ENCODE measurements at regions not wholly inside any gene's neighbourhood (a gene's known extent, or its start where the extent isn't known, plus 50 kb on each side); places are given as distances from the start of the nearest gene placed in this dataset.
"Not testable (repeated sequence)": the region's sequence is repeated elsewhere in the genome, so short reads cannot be mapped to it uniquely, and the experiment has no call there.

GRCh38 chr4:73671348-73671747 lies 51.1 kb upstream of the RASSF6 start:
- H3K4me3 ChIP-seq (ENCODE audit: low read depth, low read length); H3K79me2 ChIP-seq (ENCODE audit: control insufficient read depth, insufficient read depth, low read length, unreplicated experiment); H3K27me3 ChIP-seq (ENCODE audit: insufficient read depth, low read length); H2AFZ ChIP-seq (ENCODE audit: low read length, unreplicated experiment); H3K36me3 ChIP-seq (ENCODE audit: insufficient read depth, low read length); H3K4me1 ChIP-seq (ENCODE audit: control insufficient read depth, insufficient read depth, low read length, unreplicated experiment); H3K27ac ChIP-seq (ENCODE audit: low read depth, low read length): not testable (repeated sequence)

- H3K27ac ChIP-seq (ENCODE audit: low read depth, low read length), result no peak overlapping the region
- peaks cover 18% of the 10 kb centered on the region for H3K4me1 ChIP-seq (ENCODE audit: control insufficient read depth, insufficient read depth, low read length, unreplicated experiment)
- no peaks in the 10 kb centered on the region for H3K27me3 ChIP-seq (ENCODE audit: insufficient read depth, low read length)
- no peaks in the 10 kb centered on the region for H3K79me2 ChIP-seq (ENCODE audit: control insufficient read depth, insufficient read depth, low read length, unreplicated experiment)
- H3K36me3 ChIP-seq (ENCODE audit: insufficient read depth, low read length), result no peaks in the 10 kb centered on the region
- H2AFZ ChIP-seq (ENCODE audit: low read length, unreplicated experiment), result no peak overlapping the region
- H3K4me3 ChIP-seq (ENCODE audit: low read depth, low read length), result no peak overlapping the region
Observed at GRCh38 chr4:73673286-73673685, 53.0 kb upstream of the RASSF6 start.

- peaks cover 23% of the 10 kb centered on the region for H3K4me1 ChIP-seq (ENCODE audit: control insufficient read depth, insufficient read depth, low read length, unreplicated experiment)
- no peak overlapping the region for H3K27ac ChIP-seq (ENCODE audit: low read depth, low read length)
- no peaks in the 10 kb centered on the region for H3K27me3 ChIP-seq (ENCODE audit: insufficient read depth, low read length)
- H3K4me3 ChIP-seq (ENCODE audit: low read depth, low read length), result no peak overlapping the region
- no peak overlapping the region for H2AFZ ChIP-seq (ENCODE audit: low read length, unreplicated experiment)
- H3K36me3 ChIP-seq (ENCODE audit: insufficient read depth, low read length), result no peaks in the 10 kb centered on the region
- H3K79me2 ChIP-seq (ENCODE audit: control insufficient read depth, insufficient read depth, low read length, unreplicated experiment), result no peaks in the 10 kb centered on the region
Observed at GRCh38 chr4:73674451-73674919, 54.2 kb upstream of the RASSF6 start.

- H3K79me2 ChIP-seq (ENCODE audit: control insufficient read depth, insufficient read depth, low read length, unreplicated experiment), result no peaks in the 10 kb centered on the region
- no peaks in the 10 kb centered on the region for H3K36me3 ChIP-seq (ENCODE audit: insufficient read depth, low read length)
- no peak overlapping the region for H3K4me3 ChIP-seq (ENCODE audit: low read depth, low read length)
- H2AFZ ChIP-seq (ENCODE audit: low read length, unreplicated experiment), result no peak overlapping the region
- peaks cover 34% of the 10 kb centered on the region for H3K4me1 ChIP-seq (ENCODE audit: control insufficient read depth, insufficient read depth, low read length, unreplicated experiment)
- H3K27me3 ChIP-seq (ENCODE audit: insufficient read depth, low read length), result no peaks in the 10 kb centered on the region
- H3K27ac ChIP-seq (ENCODE audit: low read depth, low read length), result no peak overlapping the region
Observed at GRCh38 chr4:73675623-73676022, 55.4 kb upstream of the RASSF6 start.

- H3K27me3 ChIP-seq (ENCODE audit: insufficient read depth, low read length), result no peaks in the 10 kb centered on the region
- H3K4me3 ChIP-seq (ENCODE audit: low read depth, low read length), result no peak overlapping the region
- H3K4me1 ChIP-seq (ENCODE audit: control insufficient read depth, insufficient read depth, low read length, unreplicated experiment), result peaks cover 34% of the 10 kb centered on the region
- H3K36me3 ChIP-seq (ENCODE audit: insufficient read depth, low read length), result no peaks in the 10 kb centered on the region
- H3K79me2 ChIP-seq (ENCODE audit: control insufficient read depth, insufficient read depth, low read length, unreplicated experiment), result no peaks in the 10 kb centered on the region
- no peak overlapping the region for H3K27ac ChIP-seq (ENCODE audit: low read depth, low read length)
- no peak overlapping the region for H2AFZ ChIP-seq (ENCODE audit: low read length, unreplicated experiment)
Observed at GRCh38 chr4:73676136-73676535, 55.9 kb upstream of the RASSF6 start.

GRCh38 chr4:73676861-73677323 lies 56.7 kb upstream of the RASSF6 start:
- Histone ChIP-seq H3K4me3 (ENCODE audit: low read depth, low read length) (no peak overlapping the region), H3K4me1 (ENCODE audit: control insufficient read depth, insufficient read depth, low read length, unreplicated experiment) (peaks cover 34% of the 10 kb centered on the region), H3K27ac (ENCODE audit: low read depth, low read length) (no peak overlapping the region), H2AFZ (ENCODE audit: low read length, unreplicated experiment) (no peak overlapping the region), H3K79me2 (ENCODE audit: control insufficient read depth, insufficient read depth, low read length, unreplicated experiment) (no peaks in the 10 kb centered on the region), H3K27me3 (ENCODE audit: insufficient read depth, low read length) (no peaks in the 10 kb centered on the region), H3K36me3 (ENCODE audit: insufficient read depth, low read length) (no peaks in the 10 kb centered on the region)

GRCh38 chr4:73679836-73680235 lies 59.6 kb upstream of the RASSF6 start:
- H3K27me3 ChIP-seq (ENCODE audit: insufficient read depth, low read length), result no peaks in the 10 kb centered on the region
- H3K79me2 ChIP-seq (ENCODE audit: control insufficient read depth, insufficient read depth, low read length, unreplicated experiment), result no peaks in the 10 kb centered on the region
- peak overlapping the region; percentile 16 for H2AFZ ChIP-seq (ENCODE audit: low read length, unreplicated experiment)
- H3K4me3 ChIP-seq (ENCODE audit: low read depth, low read length), result no peak overlapping the region
- H3K4me1 ChIP-seq (ENCODE audit: control insufficient read depth, insufficient read depth, low read length, unreplicated experiment), result peaks cover 51% of the 10 kb centered on the region
- H3K27ac ChIP-seq (ENCODE audit: low read depth, low read length), result peak overlapping the region; percentile 71
- no peaks in the 10 kb centered on the region for H3K36me3 ChIP-seq (ENCODE audit: insufficient read depth, low read length)

GRCh38 chr4:73681776-73682175 lies 58.6 kb upstream of the CXCL8 start:
- Histone ChIP-seq H2AFZ (ENCODE audit: low read length, unreplicated experiment) (no peak overlapping the region), H3K4me3 (ENCODE audit: low read depth, low read length) (no peak overlapping the region), H3K79me2 (ENCODE audit: control insufficient read depth, insufficient read depth, low read length, unreplicated experiment) (no peaks in the 10 kb centered on the region), H3K27ac (ENCODE audit: low read depth, low read length) (no peak overlapping the region), H3K4me1 (ENCODE audit: control insufficient read depth, insufficient read depth, low read length, unreplicated experiment) (peaks cover 46% of the 10 kb centered on the region), H3K27me3 (ENCODE audit: insufficient read depth, low read length) (no peaks in the 10 kb centered on the region), H3K36me3 (ENCODE audit: insufficient read depth, low read length) (no peaks in the 10 kb centered on the region)

GRCh38 chr4:73682508-73682907 lies 57.9 kb upstream of the CXCL8 start:
- H3K79me2 ChIP-seq (ENCODE audit: control insufficient read depth, insufficient read depth, low read length, unreplicated experiment), result no peaks in the 10 kb centered on the region
- peak overlapping the region; percentile 59 for H2AFZ ChIP-seq (ENCODE audit: low read length, unreplicated experiment)
- peak overlapping the region; percentile 69 for H3K27ac ChIP-seq (ENCODE audit: low read depth, low read length)
- no peak overlapping the region; the same call in 1 of the 2 replicates for H3K4me3 ChIP-seq (ENCODE audit: low read depth, low read length)
- H3K36me3 ChIP-seq (ENCODE audit: insufficient read depth, low read length), result no peaks in the 10 kb centered on the region
- no peaks in the 10 kb centered on the region for H3K27me3 ChIP-seq (ENCODE audit: insufficient read depth, low read length)
- peaks cover 42% of the 10 kb centered on the region for H3K4me1 ChIP-seq (ENCODE audit: control insufficient read depth, insufficient read depth, low read length, unreplicated experiment)

GRCh38 chr4:73683033-73683432 lies 57.3 kb upstream of the CXCL8 start:
- Histone ChIP-seq H3K27me3 (ENCODE audit: insufficient read depth, low read length) (no peaks in the 10 kb centered on the region), H2AFZ (ENCODE audit: low read length, unreplicated experiment) (peak overlapping the region; percentile 59), H3K4me3 (ENCODE audit: low read depth, low read length) (no peak overlapping the region; the same call in 1 of the 2 replicates), H3K27ac (ENCODE audit: low read depth, low read length) (peak overlapping the region; percentile 69), H3K79me2 (ENCODE audit: control insufficient read depth, insufficient read depth, low read length, unreplicated experiment) (no peaks in the 10 kb centered on the region), H3K36me3 (ENCODE audit: insufficient read depth, low read length) (no peaks in the 10 kb centered on the region), H3K4me1 (ENCODE audit: control insufficient read depth, insufficient read depth, low read length, unreplicated experiment) (peaks cover 42% of the 10 kb centered on the region)

- Histone ChIP-seq H2AFZ (ENCODE audit: low read length, unreplicated experiment) (no peak overlapping the region), H3K4me1 (ENCODE audit: control insufficient read depth, insufficient read depth, low read length, unreplicated experiment) (peaks cover 42% of the 10 kb centered on the region), H3K4me3 (ENCODE audit: low read depth, low read length) (no peak overlapping the region), H3K79me2 (ENCODE audit: control insufficient read depth, insufficient read depth, low read length, unreplicated experiment) (no peaks in the 10 kb centered on the region), H3K36me3 (ENCODE audit: insufficient read depth, low read length) (no peaks in the 10 kb centered on the region), H3K27ac (ENCODE audit: low read depth, low read length) (peak overlapping the region; percentile 69), H3K27me3 (ENCODE audit: insufficient read depth, low read length) (no peaks in the 10 kb centered on the region)
Observed at GRCh38 chr4:73683456-73683855, 56.9 kb upstream of the CXCL8 start.

Measured in ACC112 (cell line).